NCI-H2196 treated with DMSO at 0.1 percent for 48 hours (cell line): ENCODE measurements at regions not wholly inside any gene's neighbourhood (a gene's known extent, or its start where the extent isn't known, plus 50 kb on each side); places are given as distances from the start of the nearest gene placed in this dataset.
"Not testable (repeated sequence)": the region's sequence is repeated elsewhere in the genome, so short reads cannot be mapped to it uniquely, and the experiment has no call there.

Source experiments
- DNase-seq: peaks from one replicate; lab custom pipeline; 2025; ENCODE audit not compliant: unreplicated experiment; lab: John Stamatoyannopoulos, UW

DNA sequence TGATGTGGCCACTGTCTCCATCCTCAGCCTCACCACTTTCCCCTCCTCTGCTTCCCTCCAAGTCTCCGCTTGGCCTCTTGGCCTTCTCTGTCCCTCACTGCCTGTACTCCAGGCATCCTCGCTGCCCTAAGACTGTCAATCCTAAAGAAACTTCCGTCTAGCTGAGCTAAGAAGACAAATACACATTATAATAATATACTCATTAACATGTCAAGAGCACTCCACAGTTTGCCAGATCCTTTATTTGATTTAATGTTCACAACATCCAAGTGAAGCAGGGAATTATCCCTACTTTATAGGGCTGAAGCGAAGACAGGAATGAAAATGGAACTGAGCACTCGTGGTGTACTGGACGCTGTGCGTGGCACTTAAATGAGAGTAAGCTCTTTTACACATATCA is 72.4 kb upstream of the SLC22A23 start:
- no peak for DNase-seq

DNA sequence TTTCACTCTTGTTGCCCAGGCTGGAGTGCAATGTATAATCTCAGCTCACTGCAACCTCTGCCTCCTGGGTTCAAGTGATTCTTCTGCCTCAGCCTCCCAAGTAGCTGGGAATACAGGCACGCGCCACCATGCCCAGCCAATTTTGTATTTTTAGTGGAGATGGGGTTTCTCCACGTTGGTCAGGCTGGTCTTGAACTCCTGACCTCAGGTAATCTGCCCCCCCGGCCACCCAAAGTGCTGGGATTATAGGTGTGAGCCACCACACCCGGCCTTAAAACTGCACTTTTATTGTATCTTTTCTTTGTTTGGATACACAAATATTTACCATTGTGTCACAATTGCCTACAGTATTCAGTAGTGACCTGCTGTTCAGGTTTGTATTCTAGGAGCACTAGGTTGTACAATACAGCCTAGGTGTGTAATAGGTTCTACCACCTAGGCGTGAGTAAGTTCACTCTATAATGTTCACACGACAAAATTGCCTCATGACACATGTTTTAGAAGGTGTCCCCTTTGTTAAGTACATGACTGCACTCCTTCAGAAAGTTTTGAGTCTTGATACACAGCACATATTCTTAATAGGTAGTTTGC is 71.3 kb upstream of the SLC22A23 start:
- DNase-seq = not testable (repeated sequence)

GRCh38 chr6:3527651-3527977 is 70.8 kb upstream of the SLC22A23 start:
- DNase-seq = no peak

DNA sequence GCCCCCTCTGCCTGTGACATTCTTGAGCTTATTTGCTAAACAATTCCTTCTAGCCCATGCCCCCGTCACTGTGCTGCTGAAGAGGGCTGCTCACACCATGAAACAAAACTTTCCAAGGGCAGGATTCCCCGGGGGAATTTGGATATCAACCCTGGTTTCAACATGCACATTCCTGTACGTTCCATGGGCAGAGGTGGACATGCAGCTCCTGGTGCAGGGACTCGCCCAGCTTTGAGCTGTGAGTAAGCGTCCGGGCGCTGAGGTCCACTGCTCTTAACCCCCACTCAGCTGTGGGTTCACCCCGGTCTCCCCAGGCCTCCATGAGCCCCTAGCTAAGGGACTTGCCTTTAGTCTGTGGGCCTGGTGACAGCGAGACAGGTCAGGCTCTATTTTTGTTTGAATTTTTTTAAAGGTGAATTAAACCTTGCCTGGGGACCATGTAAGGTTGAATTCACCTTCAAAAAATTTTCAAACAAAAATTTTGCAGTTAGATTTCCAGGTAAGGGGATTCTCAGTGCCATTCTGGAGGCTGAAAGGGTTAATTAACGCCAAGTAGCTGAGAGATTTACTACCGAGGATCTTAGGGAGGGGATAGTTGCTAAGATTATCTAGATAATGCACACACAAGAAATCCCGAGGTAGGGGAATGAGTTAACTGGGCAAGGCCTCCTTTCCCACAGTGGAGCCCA is 70.3 kb upstream of the SLC22A23 start:
- no peak for DNase-seq

- DNase-seq = no peak
These were observed 69.1 kb upstream of the SLC22A23 start for GRCh38 chr6:3525915-3526314.

GRCh38 chr6:3524456-3524855 is 67.6 kb upstream of the SLC22A23 start:
- no peak for DNase-seq

- no peak for DNase-seq
These were observed 67.1 kb upstream of the SLC22A23 start for GRCh38 chr6:3523966-3524365.

DNA sequence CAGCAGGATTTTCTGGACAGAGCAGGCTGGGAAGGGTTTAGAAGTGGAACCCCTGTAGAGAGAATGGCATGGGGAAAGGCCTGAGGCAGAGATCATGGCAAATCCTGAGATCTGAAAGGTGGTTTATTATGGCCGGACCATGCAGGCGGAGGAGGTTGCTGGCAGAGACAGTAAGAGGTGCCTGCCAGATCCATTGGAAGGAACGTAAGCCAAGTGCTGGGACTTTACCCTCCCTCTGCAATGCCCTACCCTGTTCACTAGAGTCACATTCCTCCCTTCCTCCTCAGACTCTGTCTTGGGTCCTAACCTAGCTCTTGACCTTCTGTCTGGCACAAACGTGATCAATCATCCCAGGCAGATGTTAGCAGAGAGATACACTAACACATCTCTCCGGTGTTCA is 66.4 kb upstream of the SLC22A23 start:
- DNase-seq = no peak

- no peak for DNase-seq
These were observed 65.9 kb upstream of the SLC22A23 start for GRCh38 chr6:3522561-3523260.

GRCh38 chr6:3520281-3521230 is 63.7 kb upstream of the SLC22A23 start:
- DNase-seq = no peak

GRCh38 chr6:3518356-3519190 is 61.7 kb upstream of the SLC22A23 start:
- DNase-seq = no peak

- no peak for DNase-seq
These were observed 60.5 kb upstream of the SLC22A23 start for GRCh38 chr6:3517350-3517749.

- DNase-seq = no peak
These were observed 59.2 kb upstream of the SLC22A23 start for GRCh38 chr6:3516092-3516491.

DNA sequence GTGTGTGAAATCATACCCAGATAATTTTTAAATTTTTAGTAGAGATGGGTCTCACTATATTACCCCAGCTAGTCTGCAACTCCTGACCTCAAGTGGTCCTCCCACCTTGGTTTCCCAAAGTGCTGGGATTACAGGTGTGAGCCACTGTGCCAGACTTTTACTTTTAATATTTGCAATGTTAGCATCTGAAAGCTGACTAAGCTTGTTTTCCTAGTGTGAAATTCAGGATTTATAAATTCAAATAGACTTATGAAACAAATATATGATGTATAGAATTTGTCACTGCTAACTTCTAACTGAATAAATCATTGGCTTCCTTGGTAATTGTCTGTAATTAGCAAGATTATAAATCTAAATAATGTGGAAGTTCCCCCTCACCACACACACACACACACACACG is 58.8 kb upstream of the SLC22A23 start:
- no peak for DNase-seq

DNA sequence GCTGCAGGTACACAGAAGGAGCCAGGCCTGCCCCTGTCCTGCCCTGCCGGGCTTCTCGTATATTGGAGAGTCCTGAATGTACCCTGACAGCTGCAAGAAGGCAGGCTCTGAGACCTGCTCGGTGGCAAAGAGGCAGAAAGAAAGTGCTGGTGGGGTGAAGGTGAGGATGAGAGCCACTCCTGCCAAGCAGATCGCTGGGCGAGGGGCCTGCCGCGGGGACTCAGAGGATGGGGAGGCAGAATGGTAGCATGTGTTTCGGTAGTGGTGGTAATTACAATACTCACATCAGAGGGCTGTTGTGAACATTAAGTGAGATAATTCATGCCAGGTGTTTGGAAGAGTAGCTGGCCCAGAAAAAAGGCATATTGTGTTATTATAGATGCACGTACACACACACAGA is 56.6 kb upstream of the SLC22A23 start:
- DNase-seq = no peak

GRCh38 chr6:3512832-3513231 is 56.0 kb upstream of the SLC22A23 start:
- no peak for DNase-seq

- no peak for DNase-seq
These were observed 53.8 kb upstream of the SLC22A23 start for GRCh38 chr6:3510617-3511016.

- no peak for DNase-seq
These were observed 53.3 kb upstream of the SLC22A23 start for GRCh38 chr6:3510178-3510577.

DNA sequence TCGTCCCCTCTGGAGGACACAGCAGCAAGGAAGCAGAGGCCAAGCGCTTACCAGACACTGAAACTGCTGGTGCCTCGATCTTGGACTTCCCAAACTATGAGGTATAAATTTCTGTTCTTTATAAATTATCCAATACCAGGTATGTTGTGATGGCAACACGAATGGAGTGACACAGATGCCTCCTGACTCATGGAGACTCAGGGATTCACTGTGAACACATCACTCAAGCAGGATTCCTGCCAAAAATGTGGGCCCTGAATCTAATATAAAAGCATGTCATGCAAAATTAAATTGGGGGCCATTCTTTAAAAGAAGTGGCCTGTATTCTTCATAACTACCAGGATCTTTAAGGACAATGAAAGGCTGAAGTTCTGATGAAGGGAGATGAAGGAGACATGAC is 52.5 kb upstream of the SLC22A23 start:
- no peak for DNase-seq

GRCh38 chr6:3506751-3507383 is 50.0 kb upstream of the SLC22A23 start:
- no peak for DNase-seq
